Calu3 (cell line): ENCODE measurements at regions not wholly inside any gene's neighbourhood (a gene's known extent, or its start where the extent isn't known, plus 50 kb on each side); places are given as distances from the start of the nearest gene placed in this dataset.
"Not testable (repeated sequence)": the region's sequence is repeated elsewhere in the genome, so short reads cannot be mapped to it uniquely, and the experiment has no call there.

Source experiments
- BruUV-seq: library from RNA; stranded (reverse); fragments of 400-500 nt; replicated peaks from 2 replicates; lab custom pipeline; 2021; lab: Mats Ljungman, UMichigan
- CTCF ChIA-PET: fragments of 300-600 bp; sonication (Branson Sonifier 250); formaldehyde crosslinking; loops from one replicate; lab custom pipeline; 2022; ENCODE audit warnings: antibody characterized with exemption; lab: Charles Lee
- DNase-seq: peaks from one replicate; pipeline ENCODE4 v3.0.0; 2022
- H3K27ac Mint-ChIP-seq: one replicate; pipeline ENCODE4 v1.8.0; 2022; ENCODE audit warnings: mixed read lengths; ENCODE audit not compliant: unreplicated experiment
- H3K27me3 Mint-ChIP-seq: one replicate; pipeline ENCODE4 v1.8.0; 2022; ENCODE audit warnings: mixed read lengths; ENCODE audit not compliant: unreplicated experiment
- H3K36me3 Mint-ChIP-seq: one replicate; pipeline ENCODE4 v1.8.0; 2022; ENCODE audit warnings: mild to moderate bottlenecking, moderate library complexity, mixed read lengths; ENCODE audit not compliant: insufficient read depth, unreplicated experiment
- H3K4me1 Mint-ChIP-seq: one replicate; pipeline ENCODE4 v1.8.0; 2022; ENCODE audit warnings: mild to moderate bottlenecking, low read depth, mixed read lengths; ENCODE audit not compliant: unreplicated experiment
- H3K4me3 Mint-ChIP-seq: one replicate; pipeline ENCODE4 v1.8.0; 2022; ENCODE audit warnings: mild to moderate bottlenecking, low read depth, moderate library complexity, mixed read lengths; ENCODE audit not compliant: unreplicated experiment
- H3K9me3 Mint-ChIP-seq: one replicate; pipeline ENCODE4 v1.8.0; 2022; ENCODE audit warnings: low read depth, mixed read lengths; ENCODE audit not compliant: unreplicated experiment
- CTCF ChIP-seq: fragments of 200-600 bp; IDR thresholded peaks from one replicate; pipeline ENCODE4 v1.8.0; 2022; ENCODE audit warnings: antibody characterized with exemption; ENCODE audit not compliant: unreplicated experiment
- intact Hi-C: fragments of 100-400 bp; cut with micrococcal nuclease; formaldehyde crosslinking; loops from one replicate; pipeline ENCODE4 v1.10.0; 2022; ENCODE audit not compliant: unreplicated experiment

GRCh38 chr1:148374101-148374500 is 109.0 kb downstream of the PPIAL4G start:
- Mint-ChIP-seq H3K4me3 (no peak overlapping the region), H3K27ac (no peak overlapping the region), H3K36me3 (peaks cover 4% of the 10 kb centered on the region), H3K4me1 (peaks cover 22% of the 10 kb centered on the region), H3K9me3 (no peaks in the 10 kb centered on the region), H3K27me3 (no peaks in the 10 kb centered on the region)
- BruUV-seq = no TSS peak
- intact Hi-C loops = loop anchor here (10.0 kb wide), 1 partner anchor 151 kb away; no protein-coding TSS in a partner anchor
- CTCF ChIA-PET = no interaction called here
- no peak for DNase-seq
- TF ChIP-seq CTCF = no peak

- no peak for TF ChIP-seq CTCF
- BruUV-seq = no TSS peak
- Mint-ChIP-seq H3K27ac (peak overlapping the region; percentile 26), H3K36me3 (peaks cover 4% of the 10 kb centered on the region), H3K4me1 (peaks cover 22% of the 10 kb centered on the region), H3K4me3 (no peak overlapping the region), H3K9me3 (no peaks in the 10 kb centered on the region), H3K27me3 (no peaks in the 10 kb centered on the region)
- CTCF ChIA-PET = interaction anchor here (0.7 to 1.4 kb wide), 2 partner anchors 10 to 28 kb away, joined by 3 read pairs; no protein-coding TSS in a partner anchor
- intact Hi-C loops = loop anchor here (10.0 kb wide), 1 partner anchor 151 kb away; no protein-coding TSS in a partner anchor
- DNase-seq = no peak
Measured at GRCh38 chr1:148373192-148373925, 109.7 kb downstream of the PPIAL4G start.

GRCh38 chr1:148372731-148373130 is 110.4 kb downstream of the PPIAL4G start:
- no TSS peak for BruUV-seq
- Mint-ChIP-seq H3K27me3 (no peaks in the 10 kb centered on the region), H3K9me3 (no peaks in the 10 kb centered on the region), H3K4me3 (no peak overlapping the region), H3K4me1 (peaks cover 22% of the 10 kb centered on the region), H3K36me3 (peaks cover under 1% of the 10 kb centered on the region), H3K27ac (peak overlapping the region; percentile 26)
- CTCF ChIA-PET = interaction anchor here (1.4 kb wide), 1 partner anchor 27 kb away, joined by 3 read pairs; no protein-coding TSS in a partner anchor
- DNase-seq = no peak
- intact Hi-C loops = loop anchor here (10.0 kb wide), 1 partner anchor 152 kb away; no protein-coding TSS in a partner anchor
- TF ChIP-seq CTCF = no peak

- CTCF ChIA-PET = interaction anchor here (1.4 kb wide), 1 partner anchor 26 kb away, joined by 3 read pairs; no protein-coding TSS in a partner anchor
- Mint-ChIP-seq H3K4me1 (peaks cover 22% of the 10 kb centered on the region), H3K27ac (peak overlapping the region; percentile 26)
- DNase-seq, H3K27me3 Mint-ChIP-seq, H3K9me3 Mint-ChIP-seq, BruUV-seq, H3K36me3 Mint-ChIP-seq, H3K4me3 Mint-ChIP-seq: not testable (repeated sequence)
- intact Hi-C loops = loop anchor here (10.0 kb wide), 1 partner anchor 153 kb away; no protein-coding TSS in a partner anchor
Measured at GRCh38 chr1:148372051-148372726, 110.9 kb downstream of the PPIAL4G start.
